K562 (cell line): ENCODE measurements at regions not wholly inside any gene's neighbourhood (a gene's known extent, or its start where the extent isn't known, plus 50 kb on each side); places are given as distances from the start of the nearest gene placed in this dataset.

Experiments
- ATAC-seq: fragments of 200-7000 bp; cut with Tn5 transposase; 3 replicates; pipeline ENCODE4 v1.9.1; 2020; ENCODE audit warnings: moderate library complexity
- BruUV-seq: library from RNA; stranded (reverse); fragments of 400-500 nt; replicated peaks from 2 replicates; lab custom pipeline; 2021; lab: Mats Ljungman, UMichigan
- CTCF ChIA-PET: fragments of 300-600 bp; formaldehyde crosslinking; extraction: SDS; loops from one replicate; lab custom pipeline; 2021; ENCODE audit warnings: low intra/inter-chr PET ratio; lab: Yijun Ruan, JAX
- POLR2A ChIA-PET: fragments of 300-600, 350-650 bp; sonication (Branson Sonifier 250); formaldehyde crosslinking; extraction: SDS; loops from one replicate; lab custom pipeline; 2021; ENCODE audit warnings: antibody characterized with exemption, inconsistent platforms; lab: Yijun Ruan, JAX
- DNase-seq, 4 experiments: peaks; one replicate each; pipeline versions ENCODE4 v3.0.0 to v3.0.0-alpha.2; 2011 to 2018; ENCODE audit warnings: low spot score in 3 of 4, mixed read lengths in 3 of 4; ENCODE audit errors: extremely low read depth in 1 of 4
- FAIRE-seq: peaks from 2 replicates; lab custom pipeline; 2011; peaks lifted over from hg19 to GRCh38; lab: Jason Lieb, UNC
- H2AFZ ChIP-seq: 2 replicates; pipeline ENCODE4 v1.6.0; 2011; ENCODE audit warnings: low read depth, low read length, control low read depth, inconsistent platforms
- H3K27ac ChIP-seq: fragments of 200-600 bp; 3 replicates; pipeline ENCODE4 v1.8.0; 2011; ENCODE audit warnings: low read depth, mild to moderate bottlenecking, control low read depth, inconsistent platforms, low read length, moderate library complexity, mixed read lengths; ENCODE audit errors: extremely low read depth
- H3K27me3 ChIP-seq, 2 experiments: fragments of 300-600 bp in 1 of 2; 2 replicates in 1 of 2; 3 replicates in 1 of 2; pipeline versions ENCODE4 v1.6.0 to v1.8.0; 2011; ENCODE audit warnings: inconsistent platforms in 2 of 2, low read length in 2 of 2, mild to moderate bottlenecking in 1 of 2, mixed read lengths in 1 of 2, moderate library complexity in 1 of 2; ENCODE audit not compliant: control insufficient read depth in 2 of 2, insufficient read depth in 2 of 2
- H3K36me3 ChIP-seq: fragments of 300-600 bp; 3 replicates; pipeline ENCODE4 v1.8.0; 2011; ENCODE audit warnings: mild to moderate bottlenecking, low read length, inconsistent platforms; ENCODE audit not compliant: control insufficient read depth, insufficient read depth
- H3K4me1 ChIP-seq, 2 experiments: fragments of 200-600 bp in 1 of 2; replicated peaks in 1 of 2; 2 replicates in 1 of 2; 3 replicates in 1 of 2; pipeline versions ENCODE4 v1.5.1 to v1.8.0; 2011; ENCODE audit warnings: inconsistent platforms in 2 of 2, low read length in 2 of 2, mild to moderate bottlenecking in 1 of 2, mixed read lengths in 1 of 2, moderate library complexity in 1 of 2; ENCODE audit not compliant: control insufficient read depth in 2 of 2, insufficient read depth in 2 of 2
- H3K4me2 ChIP-seq: 2 replicates; pipeline ENCODE4 v1.6.1; 2011; ENCODE audit warnings: low read length, control low read depth, inconsistent platforms, mixed read lengths; ENCODE audit not compliant: insufficient read depth
- H3K4me3 ChIP-seq: fragments of 200-600 bp; sonication (generic), shearing (Covaris generic); 2 replicates; pipeline ENCODE4 v1.5.1; 2016; ENCODE audit warnings: control low read depth, inconsistent platforms
- H3K79me2 ChIP-seq: fragments of 200-600 bp; 3 replicates; pipeline ENCODE4 v1.8.0; 2011; ENCODE audit warnings: low read length, inconsistent platforms; ENCODE audit not compliant: control insufficient read depth, insufficient read depth
- H3K9ac ChIP-seq, 2 experiments: 2 replicates each; pipeline versions ENCODE4 v1.6.0 to v1.6.1; 2011; ENCODE audit warnings: low read depth in 2 of 2, low read length in 2 of 2, control low read depth in 1 of 2, inconsistent platforms in 1 of 2, mild to moderate bottlenecking in 1 of 2, mixed read lengths in 1 of 2; ENCODE audit not compliant: insufficient read depth in 1 of 2
- H3K9me1 ChIP-seq: one replicate; pipeline ENCODE4 v1.6.0; 2011; ENCODE audit warnings: inconsistent platforms, mild to moderate bottlenecking, low read length, moderate library complexity; ENCODE audit not compliant: control insufficient read depth, insufficient read depth
- H3K9me3 ChIP-seq: replicated peaks from 2 replicates; pipeline ENCODE4 v1.5.1; 2011; ENCODE audit warnings: low read depth, low read length, inconsistent platforms; ENCODE audit not compliant: control insufficient read depth, insufficient read depth
- H4K20me1 ChIP-seq: replicated peaks from 2 replicates; pipeline ENCODE4 v1.6.1; 2011; ENCODE audit warnings: low read length, inconsistent platforms, mixed read lengths; ENCODE audit not compliant: control insufficient read depth, insufficient read depth
- BDP1 ChIP-seq: IDR thresholded peaks from 3 replicates; pipeline ENCODE4 v1.6.1; 2011; ENCODE audit not compliant: insufficient read length, insufficient read depth
- HDAC6 ChIP-seq: IDR thresholded peaks from 2 replicates; pipeline ENCODE4 v1.6.1; 2012; ENCODE audit warnings: low read depth, mild to moderate bottlenecking, control low read depth, inconsistent platforms, low read length, moderate library complexity
- MCM3 ChIP-seq: fragments of 450-650 bp; IDR thresholded peaks from 2 replicates; pipeline ENCODE4 v1.6.1; 2016
- SPI1 ChIP-seq: IDR thresholded peaks from 2 replicates; pipeline ENCODE4 v1.6.1; 2011; ENCODE audit warnings: low read depth, low read length, control low read depth, borderline replicate concordance
- ZNF584 ChIP-seq: fragments of 200-800 bp; sonication (Bioruptor generic); IDR thresholded peaks from 2 replicates; pipeline ENCODE4 v1.6.1; 2016; ENCODE audit warnings: low read depth, mild to moderate bottlenecking, missing genetic modification characterization, missing compliant biosample characterization
- WGBS: fragments of 100-300 bp; shearing (Covaris generic); methylation state at CpG from one replicate; pipeline ENCODE4 v1.1.6; 2016; ENCODE audit warnings: low coverage, mixed read lengths; ENCODE audit not compliant: insufficient coverage; ENCODE audit errors: missing lambda C conversion rate; 5-methylcytosine and 5-hydroxymethylcytosine counted together
- in situ Hi-C: fragments of 300-500 bp; cut with MboI; formaldehyde crosslinking; loops from 4 replicates; pipeline ENCODE4 v1.15.0; 2018; ENCODE audit warnings: inconsistent platforms, mixed read lengths
- intact Hi-C: fragments of 100-400 bp; cut with micrococcal nuclease; formaldehyde crosslinking; loops from 2 replicates; pipeline ENCODE4 v1.14.2; 2022
- TF ChIP-seq, protein P1 (sequence below): fragments of 450-650 bp; formaldehyde crosslinking; IDR thresholded peaks from 2 replicates; pipeline ENCODE4 v1.4.0; 2020; ENCODE audit warnings: mild to moderate bottlenecking, moderate library complexity

DNA sequence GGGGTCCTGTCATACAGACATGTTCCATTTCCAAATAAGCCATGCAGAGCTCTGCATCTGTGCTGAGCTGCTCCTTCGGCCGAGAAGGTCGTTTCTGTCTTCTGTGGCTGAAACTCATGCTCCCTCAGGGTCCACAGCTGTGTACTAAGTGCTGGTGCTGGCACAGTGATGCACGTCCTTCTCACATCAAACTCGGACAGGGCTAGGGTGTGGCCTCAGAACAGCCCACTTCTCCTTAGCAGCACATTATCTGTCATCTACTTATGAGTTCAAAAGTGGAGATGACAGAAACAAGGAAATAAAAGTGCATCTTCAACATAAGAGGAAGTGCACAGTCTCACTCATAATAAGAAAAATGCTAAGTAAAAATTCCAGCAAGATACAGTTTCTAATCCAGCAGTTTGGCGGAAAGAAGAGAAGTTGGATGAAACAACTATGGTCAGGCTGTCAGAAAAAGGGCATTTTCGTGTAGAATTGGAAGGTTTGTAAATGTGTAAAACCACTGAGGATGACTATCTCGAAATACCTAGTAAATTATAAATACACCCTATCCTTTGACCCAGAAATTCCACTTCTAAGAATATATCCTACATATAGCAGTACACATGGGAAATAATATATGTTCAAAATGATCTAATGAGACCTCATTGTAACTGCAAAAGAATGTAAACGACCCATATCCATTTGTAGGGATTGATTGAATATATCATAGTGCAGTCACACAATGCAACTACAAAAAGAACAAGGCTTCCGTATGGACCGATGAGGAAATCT is 53.7 kb upstream of the APCDD1 start:
- Histone ChIP-seq H4K20me1 (no peaks in the 10 kb centered on the region), H3K9me1 (no peaks in the 10 kb centered on the region), H3K36me3 (no peaks in the 10 kb centered on the region), H3K27me3 (peaks cover 18 to 29% of the 10 kb centered on the region in 2 experiments; a peak in 4 of 5 replicates), H3K4me1 (no peaks in the 10 kb centered on the region), H3K4me2 (no peak overlapping the region), H3K9ac (no peak overlapping the region), H3K79me2 (no peaks in the 10 kb centered on the region), H3K4me3 (no peak overlapping the region), H3K27ac (no peak overlapping the region), H3K9me3 (no peaks in the 10 kb centered on the region), H2AFZ (no peak overlapping the region)
- WGBS = 9% methylated on average over 11 of the region's 11 CpGs
- ChIA-PET POLR2A (interaction anchor here (1.4 kb wide), 1 partner anchor 13 kb away, joined by 5 read pairs; no protein-coding TSS in a partner anchor), CTCF (no interaction called here)
- FAIRE-seq (no peak), ATAC-seq (no peak), DNase-seq (no peak)
- BruUV-seq = no TSS peak
- no peak for TF ChIP-seq HDAC6
- TF ChIP-seq ZNF584 (CRISPR knock-in tag) = no peak
- TF ChIP-seq, protein P1, sequence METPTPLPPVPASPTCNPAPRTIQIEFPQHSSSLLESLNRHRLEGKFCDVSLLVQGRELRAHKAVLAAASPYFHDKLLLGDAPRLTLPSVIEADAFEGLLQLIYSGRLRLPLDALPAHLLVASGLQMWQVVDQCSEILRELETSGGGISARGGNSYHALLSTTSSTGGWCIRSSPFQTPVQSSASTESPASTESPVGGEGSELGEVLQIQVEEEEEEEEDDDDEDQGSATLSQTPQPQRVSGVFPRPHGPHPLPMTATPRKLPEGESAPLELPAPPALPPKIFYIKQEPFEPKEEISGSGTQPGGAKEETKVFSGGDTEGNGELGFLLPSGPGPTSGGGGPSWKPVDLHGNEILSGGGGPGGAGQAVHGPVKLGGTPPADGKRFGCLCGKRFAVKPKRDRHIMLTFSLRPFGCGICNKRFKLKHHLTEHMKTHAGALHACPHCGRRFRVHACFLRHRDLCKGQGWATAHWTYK (CRISPR knock-in tag) = no peak
- TF ChIP-seq BDP1 = no peak
- peak; percentile 41; the same call in 1 of the 2 replicates for TF ChIP-seq SPI1
- no peak for TF ChIP-seq MCM3
- in situ Hi-C loops (no loop called here), intact Hi-C loops (no loop called here)
